ENCODE measurements at regions not wholly inside any gene's neighbourhood (a gene's known extent, or its start where the extent isn't known, plus 50 kb on each side); places are given as distances from the start of the nearest gene placed in this dataset.

DNA sequence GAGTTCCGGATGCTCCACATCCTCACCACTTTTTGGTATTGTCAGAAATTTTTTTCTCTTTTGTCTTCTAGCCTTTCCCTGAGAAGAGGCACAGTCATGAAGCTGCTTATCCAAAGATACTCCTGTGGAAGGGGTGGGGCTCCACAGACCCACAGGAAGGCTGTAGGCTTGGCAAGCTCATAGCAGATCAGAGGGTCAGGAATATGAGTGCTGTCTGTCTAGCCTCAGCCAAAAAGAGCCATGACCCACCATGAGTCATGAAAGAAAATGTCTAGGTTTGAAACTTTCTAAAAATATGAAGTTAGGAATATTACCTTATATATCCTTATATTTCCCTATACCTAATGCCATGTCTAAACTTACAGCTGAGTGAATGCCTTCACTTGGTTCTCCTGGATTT, 118.2 kb upstream of the THBS1 start:
- no peak for ATAC-seq
- Mint-ChIP-seq H3K4me1 (no peaks in the 10 kb centered on the region), H3K4me3 (no peak overlapping the region), H3K27me3 (ENCODE audit: low read depth) (no peaks in the 10 kb centered on the region), H3K36me3 (no peaks in the 10 kb centered on the region), H3K9me3 (peaks cover 9% of the 10 kb centered on the region), H3K27ac (no peak overlapping the region)
- ChIA-PET CTCF (no interaction called here), POLR2A (no interaction called here)
- no peak for DNase-seq (ENCODE audit: low spot score)
- TF ChIP-seq, protein P1, sequence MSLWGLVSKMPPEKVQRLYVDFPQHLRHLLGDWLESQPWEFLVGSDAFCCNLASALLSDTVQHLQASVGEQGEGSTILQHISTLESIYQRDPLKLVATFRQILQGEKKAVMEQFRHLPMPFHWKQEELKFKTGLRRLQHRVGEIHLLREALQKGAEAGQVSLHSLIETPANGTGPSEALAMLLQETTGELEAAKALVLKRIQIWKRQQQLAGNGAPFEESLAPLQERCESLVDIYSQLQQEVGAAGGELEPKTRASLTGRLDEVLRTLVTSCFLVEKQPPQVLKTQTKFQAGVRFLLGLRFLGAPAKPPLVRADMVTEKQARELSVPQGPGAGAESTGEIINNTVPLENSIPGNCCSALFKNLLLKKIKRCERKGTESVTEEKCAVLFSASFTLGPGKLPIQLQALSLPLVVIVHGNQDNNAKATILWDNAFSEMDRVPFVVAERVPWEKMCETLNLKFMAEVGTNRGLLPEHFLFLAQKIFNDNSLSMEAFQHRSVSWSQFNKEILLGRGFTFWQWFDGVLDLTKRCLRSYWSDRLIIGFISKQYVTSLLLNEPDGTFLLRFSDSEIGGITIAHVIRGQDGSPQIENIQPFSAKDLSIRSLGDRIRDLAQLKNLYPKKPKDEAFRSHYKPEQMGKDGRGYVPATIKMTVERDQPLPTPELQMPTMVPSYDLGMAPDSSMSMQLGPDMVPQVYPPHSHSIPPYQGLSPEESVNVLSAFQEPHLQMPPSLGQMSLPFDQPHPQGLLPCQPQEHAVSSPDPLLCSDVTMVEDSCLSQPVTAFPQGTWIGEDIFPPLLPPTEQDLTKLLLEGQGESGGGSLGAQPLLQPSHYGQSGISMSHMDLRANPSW (CRISPR knock-in tag; conservative IDR thresholded peaks at IDR 0.05; ENCODE audit: low read depth), result no peak
- TF ChIP-seq, protein P2, sequence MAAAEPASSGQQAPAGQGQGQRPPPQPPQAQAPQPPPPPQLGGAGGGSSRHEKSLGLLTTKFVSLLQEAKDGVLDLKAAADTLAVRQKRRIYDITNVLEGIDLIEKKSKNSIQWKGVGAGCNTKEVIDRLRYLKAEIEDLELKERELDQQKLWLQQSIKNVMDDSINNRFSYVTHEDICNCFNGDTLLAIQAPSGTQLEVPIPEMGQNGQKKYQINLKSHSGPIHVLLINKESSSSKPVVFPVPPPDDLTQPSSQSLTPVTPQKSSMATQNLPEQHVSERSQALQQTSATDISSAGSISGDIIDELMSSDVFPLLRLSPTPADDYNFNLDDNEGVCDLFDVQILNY (CRISPR knock-in tag; IDR thresholded peaks at IDR 0.05), result no peak
- TF ChIP-seq TEAD4 (CRISPR knock-in tag; IDR thresholded peaks at IDR 0.05) (no peak), PRRX2 (CRISPR knock-in tag; IDR thresholded peaks at IDR 0.05) (no peak), RORB (CRISPR knock-in tag; IDR thresholded peaks at IDR 0.05) (no peak), ZNF232 (CRISPR knock-in tag; IDR thresholded peaks at IDR 0.05) (no peak), IRF2 (CRISPR knock-in tag; IDR thresholded peaks at IDR 0.05; ENCODE audit: borderline replicate concordance, low read depth) (no peak), SP1 (CRISPR knock-in tag; conservative IDR thresholded peaks at IDR 0.05) (no peak), ZBTB21 (CRISPR knock-in tag; IDR thresholded peaks at IDR 0.05; ENCODE audit: borderline replicate concordance) (no peak), FOXK1 (CRISPR knock-in tag; IDR thresholded peaks at IDR 0.05) (no peak), ZNF121 (CRISPR knock-in tag; IDR thresholded peaks at IDR 0.05) (no peak), SMAD4 (CRISPR knock-in tag; IDR thresholded peaks at IDR 0.05) (no peak), EMX1 (CRISPR knock-in tag; IDR thresholded peaks at IDR 0.05) (no peak)
- TF ChIP-seq, protein P3, sequence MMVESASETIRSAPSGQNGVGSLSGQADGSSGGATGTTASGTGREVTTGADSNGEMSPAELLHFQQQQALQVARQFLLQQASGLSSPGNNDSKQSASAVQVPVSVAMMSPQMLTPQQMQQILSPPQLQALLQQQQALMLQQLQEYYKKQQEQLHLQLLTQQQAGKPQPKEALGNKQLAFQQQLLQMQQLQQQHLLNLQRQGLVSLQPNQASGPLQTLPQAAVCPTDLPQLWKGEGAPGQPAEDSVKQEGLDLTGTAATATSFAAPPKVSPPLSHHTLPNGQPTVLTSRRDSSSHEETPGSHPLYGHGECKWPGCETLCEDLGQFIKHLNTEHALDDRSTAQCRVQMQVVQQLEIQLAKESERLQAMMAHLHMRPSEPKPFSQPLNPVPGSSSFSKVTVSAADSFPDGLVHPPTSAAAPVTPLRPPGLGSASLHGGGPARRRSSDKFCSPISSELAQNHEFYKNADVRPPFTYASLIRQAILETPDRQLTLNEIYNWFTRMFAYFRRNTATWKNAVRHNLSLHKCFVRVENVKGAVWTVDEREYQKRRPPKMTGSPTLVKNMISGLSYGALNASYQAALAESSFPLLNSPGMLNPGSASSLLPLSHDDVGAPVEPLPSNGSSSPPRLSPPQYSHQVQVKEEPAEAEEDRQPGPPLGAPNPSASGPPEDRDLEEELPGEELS (CRISPR knock-in tag; IDR thresholded peaks at IDR 0.05), result no peak
- TF ChIP-seq, protein P4, sequence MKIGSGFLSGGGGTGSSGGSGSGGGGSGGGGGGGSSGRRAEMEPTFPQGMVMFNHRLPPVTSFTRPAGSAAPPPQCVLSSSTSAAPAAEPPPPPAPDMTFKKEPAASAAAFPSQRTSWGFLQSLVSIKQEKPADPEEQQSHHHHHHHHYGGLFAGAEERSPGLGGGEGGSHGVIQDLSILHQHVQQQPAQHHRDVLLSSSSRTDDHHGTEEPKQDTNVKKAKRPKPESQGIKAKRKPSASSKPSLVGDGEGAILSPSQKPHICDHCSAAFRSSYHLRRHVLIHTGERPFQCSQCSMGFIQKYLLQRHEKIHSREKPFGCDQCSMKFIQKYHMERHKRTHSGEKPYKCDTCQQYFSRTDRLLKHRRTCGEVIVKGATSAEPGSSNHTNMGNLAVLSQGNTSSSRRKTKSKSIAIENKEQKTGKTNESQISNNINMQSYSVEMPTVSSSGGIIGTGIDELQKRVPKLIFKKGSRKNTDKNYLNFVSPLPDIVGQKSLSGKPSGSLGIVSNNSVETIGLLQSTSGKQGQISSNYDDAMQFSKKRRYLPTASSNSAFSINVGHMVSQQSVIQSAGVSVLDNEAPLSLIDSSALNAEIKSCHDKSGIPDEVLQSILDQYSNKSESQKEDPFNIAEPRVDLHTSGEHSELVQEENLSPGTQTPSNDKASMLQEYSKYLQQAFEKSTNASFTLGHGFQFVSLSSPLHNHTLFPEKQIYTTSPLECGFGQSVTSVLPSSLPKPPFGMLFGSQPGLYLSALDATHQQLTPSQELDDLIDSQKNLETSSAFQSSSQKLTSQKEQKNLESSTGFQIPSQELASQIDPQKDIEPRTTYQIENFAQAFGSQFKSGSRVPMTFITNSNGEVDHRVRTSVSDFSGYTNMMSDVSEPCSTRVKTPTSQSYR (CRISPR knock-in tag; IDR thresholded peaks at IDR 0.05), result no peak
- TF ChIP-seq, protein P5, sequence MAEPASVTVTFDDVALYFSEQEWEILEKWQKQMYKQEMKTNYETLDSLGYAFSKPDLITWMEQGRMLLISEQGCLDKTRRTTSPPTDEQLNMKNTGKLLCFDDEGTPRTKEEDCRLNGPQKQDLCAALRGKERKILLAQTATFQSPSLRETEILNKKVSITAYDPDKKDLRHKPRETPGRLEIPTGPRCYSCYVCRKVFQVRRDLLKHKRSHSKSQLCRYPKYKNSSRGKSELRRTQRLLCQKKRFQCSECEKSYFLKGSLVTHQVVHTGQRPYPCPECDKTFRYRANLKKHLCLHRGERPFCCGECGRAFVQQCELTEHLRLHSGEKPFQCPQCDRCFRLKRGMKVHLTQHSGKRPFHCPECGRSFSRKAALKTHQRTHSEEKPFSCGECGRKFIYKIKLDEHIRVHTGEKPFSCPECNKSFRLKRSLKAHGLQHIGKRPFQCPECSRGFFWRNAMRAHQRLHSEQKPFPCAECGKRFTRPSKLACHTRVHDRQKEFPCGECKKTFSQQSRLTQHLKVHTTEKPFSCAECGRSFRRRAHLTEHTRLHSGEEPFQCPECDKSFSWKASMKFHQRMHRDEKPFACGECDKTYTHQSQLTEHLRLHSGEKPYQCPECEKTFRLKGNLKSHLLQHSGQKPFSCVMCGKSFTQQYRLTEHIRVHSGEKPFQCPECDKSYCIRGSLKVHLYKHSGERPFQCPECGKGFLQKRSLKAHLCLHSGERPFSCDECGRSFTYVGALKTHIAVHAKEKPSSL (CRISPR knock-in tag; conservative IDR thresholded peaks at IDR 0.05), result no peak
- TF ChIP-seq, protein P6, sequence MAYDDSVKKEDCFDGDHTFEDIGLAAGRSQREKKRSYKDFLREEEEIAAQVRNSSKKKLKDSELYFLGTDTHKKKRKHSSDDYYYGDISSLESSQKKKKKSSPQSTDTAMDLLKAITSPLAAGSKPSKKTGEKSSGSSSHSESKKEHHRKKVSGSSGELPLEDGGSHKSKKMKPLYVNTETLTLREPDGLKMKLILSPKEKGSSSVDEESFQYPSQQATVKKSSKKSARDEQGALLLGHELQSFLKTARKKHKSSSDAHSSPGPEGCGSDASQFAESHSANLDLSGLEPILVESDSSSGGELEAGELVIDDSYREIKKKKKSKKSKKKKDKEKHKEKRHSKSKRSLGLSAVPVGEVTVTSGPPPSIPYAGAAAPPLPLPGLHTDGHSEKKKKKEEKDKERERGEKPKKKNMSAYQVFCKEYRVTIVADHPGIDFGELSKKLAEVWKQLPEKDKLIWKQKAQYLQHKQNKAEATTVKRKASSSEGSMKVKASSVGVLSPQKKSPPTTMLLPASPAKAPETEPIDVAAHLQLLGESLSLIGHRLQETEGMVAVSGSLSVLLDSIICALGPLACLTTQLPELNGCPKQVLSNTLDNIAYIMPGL (CRISPR knock-in tag; IDR thresholded peaks at IDR 0.05), result no peak
- TF ChIP-seq, protein P7, sequence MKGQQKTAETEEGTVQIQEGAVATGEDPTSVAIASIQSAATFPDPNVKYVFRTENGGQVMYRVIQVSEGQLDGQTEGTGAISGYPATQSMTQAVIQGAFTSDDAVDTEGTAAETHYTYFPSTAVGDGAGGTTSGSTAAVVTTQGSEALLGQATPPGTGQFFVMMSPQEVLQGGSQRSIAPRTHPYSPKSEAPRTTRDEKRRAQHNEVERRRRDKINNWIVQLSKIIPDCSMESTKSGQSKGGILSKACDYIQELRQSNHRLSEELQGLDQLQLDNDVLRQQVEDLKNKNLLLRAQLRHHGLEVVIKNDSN (CRISPR knock-in tag; IDR thresholded peaks at IDR 0.05), result no peak
- TF ChIP-seq, protein P8, sequence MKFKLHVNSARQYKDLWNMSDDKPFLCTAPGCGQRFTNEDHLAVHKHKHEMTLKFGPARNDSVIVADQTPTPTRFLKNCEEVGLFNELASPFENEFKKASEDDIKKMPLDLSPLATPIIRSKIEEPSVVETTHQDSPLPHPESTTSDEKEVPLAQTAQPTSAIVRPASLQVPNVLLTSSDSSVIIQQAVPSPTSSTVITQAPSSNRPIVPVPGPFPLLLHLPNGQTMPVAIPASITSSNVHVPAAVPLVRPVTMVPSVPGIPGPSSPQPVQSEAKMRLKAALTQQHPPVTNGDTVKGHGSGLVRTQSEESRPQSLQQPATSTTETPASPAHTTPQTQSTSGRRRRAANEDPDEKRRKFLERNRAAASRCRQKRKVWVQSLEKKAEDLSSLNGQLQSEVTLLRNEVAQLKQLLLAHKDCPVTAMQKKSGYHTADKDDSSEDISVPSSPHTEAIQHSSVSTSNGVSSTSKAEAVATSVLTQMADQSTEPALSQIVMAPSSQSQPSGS (CRISPR knock-in tag; IDR thresholded peaks at IDR 0.05; ENCODE audit: borderline replicate concordance, low read depth), result no peak
